ENCODE measurements at regions not wholly inside any gene's neighbourhood (a gene's known extent, or its start where the extent isn't known, plus 50 kb on each side); places are given as distances from the start of the nearest gene placed in this dataset.
A peak's percentile ranks its signal among the peaks of the same experiment; 100 is the strongest.
"Not testable (repeated sequence)": the region's sequence is repeated elsewhere in the genome, so short reads cannot be mapped to it uniquely, and the experiment has no call there.

DNA sequence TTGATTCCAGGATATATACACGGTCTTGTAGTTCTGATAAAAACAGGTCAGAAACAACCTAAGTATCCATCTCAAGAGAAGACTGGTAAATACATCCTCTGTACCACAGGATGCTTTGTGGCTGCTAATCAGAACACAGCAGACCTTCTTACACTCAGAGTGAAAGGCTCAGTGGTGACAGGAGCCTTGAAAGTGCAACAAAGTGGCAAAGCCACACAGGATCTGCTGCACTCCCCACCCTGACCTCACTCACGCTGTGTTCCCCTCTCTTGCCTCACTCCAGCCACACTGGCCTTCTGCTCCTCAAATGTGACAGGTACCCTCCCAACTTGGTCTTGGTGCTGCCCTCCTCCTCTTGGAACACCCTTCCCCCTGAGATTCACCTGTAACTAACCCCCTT, 98.1 kb upstream of the GRIP1 start:
- peak in 1 of 2 experiments; percentile 4 for DNase-seq

DNA sequence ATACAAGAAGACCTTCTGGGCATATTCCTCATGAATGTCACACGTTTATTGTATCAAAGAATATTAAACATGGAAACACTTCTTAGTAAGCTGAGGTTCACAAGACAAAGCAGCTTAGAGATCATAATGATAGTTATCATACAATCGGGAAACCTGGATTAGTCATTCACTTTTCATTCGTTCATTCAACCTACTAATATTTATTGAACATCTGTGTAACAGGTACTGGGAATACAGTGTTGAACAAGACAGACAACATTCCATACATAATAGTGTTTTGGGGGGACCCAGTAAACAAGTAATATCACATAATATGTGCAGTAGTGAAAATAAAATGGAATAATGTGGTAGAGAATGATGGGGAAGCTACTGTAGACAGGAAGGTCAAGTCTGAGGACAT, 100.6 kb upstream of the GRIP1 start:
- no peak for DNase-seq

DNA sequence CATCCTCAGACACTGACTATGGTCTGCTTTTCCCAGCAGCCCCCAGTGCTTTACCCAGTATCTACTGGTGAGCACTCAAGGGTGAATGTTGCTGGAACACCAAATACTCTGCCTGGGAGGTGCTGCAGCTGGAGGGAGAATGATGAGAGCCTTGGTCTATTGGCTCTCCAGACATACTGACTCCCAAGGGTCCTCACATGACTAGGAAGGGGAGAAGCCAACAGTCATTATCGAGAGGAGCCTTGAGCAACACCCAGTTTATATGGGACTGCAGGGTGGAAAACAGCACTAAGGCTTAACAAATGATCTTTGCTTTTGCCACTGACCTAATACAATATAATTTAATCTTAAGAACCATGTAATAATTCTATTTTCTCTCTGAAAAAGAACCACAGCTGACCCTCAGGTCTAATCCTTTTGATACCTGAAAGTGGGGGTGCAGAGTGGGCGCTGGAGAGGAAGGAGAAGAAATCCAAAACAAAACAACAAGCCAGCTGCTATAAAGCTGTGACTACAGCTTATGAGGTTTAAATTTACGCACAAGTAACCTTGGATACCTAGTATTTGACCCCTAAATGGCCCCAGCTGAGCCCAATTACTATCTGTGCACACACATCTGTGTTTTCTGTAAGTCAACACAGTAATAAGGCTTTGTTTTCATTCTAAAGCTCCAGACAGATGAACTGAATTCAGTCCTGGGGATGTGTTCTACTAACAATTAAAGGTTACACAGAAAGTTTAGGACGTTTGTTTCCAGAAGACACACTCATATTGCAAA, 107.8 kb upstream of the GRIP1 start:
- DNase-seq = no peak

DNA sequence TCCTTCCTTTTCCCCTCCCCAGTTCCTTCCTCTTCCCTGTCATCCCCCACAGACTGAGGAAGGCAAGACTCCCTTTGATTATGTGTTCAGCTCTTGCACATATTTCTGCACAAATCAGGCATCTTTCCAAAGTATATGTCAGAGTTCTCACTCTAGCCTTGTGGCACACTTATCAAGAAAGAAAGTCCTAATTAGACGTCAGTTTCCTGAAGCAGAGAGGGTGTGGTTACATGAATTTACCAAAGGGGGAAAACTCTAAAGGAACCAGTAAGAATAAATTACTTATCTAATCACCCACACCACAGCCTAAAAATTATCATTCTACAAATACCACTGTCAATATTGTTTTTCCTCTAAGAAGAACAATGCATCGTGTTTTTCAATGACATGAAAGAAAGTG, 120.7 kb upstream of the GRIP1 start:
- no peak for DNase-seq

DNA sequence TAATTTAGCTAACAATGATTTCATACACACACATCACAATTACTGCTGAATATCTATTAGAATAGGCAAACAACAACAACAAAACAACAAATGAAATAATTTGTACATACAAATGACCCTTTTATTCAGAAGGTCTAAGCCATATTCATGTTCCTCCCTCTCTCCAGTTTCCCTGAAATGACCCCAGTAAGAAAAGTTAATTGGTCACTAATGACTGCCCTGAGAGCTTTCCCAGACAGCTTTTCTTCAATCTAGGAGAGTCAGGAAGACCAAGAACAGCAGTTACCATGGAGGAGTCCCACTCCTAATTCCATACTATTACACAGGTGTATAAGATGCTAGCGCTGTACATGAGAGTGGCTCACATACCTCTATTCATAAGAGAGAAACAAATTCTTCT, 121.2 kb upstream of the GRIP1 start:
- no peak for DNase-seq

DNA sequence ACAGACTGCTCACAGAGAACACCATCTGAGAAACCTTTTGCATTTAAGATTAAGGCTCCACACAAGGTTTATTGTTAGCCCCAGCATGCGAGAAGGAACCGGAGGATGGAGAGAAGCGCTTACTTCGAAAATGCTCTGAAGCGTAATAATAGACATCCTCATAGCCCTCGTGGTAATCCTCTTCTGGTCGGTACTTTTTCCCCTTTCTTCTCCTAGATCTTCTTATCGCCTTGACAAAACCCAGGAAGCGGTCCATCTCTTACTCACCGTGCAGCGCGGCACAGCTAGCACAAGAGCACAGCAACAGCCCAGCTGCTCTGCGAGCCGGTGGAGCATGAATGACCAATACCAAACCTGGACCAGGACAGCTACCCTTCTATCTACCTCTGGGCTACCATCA, 125.1 kb upstream of the GRIP1 start:
- DNase-seq = no peak

DNA sequence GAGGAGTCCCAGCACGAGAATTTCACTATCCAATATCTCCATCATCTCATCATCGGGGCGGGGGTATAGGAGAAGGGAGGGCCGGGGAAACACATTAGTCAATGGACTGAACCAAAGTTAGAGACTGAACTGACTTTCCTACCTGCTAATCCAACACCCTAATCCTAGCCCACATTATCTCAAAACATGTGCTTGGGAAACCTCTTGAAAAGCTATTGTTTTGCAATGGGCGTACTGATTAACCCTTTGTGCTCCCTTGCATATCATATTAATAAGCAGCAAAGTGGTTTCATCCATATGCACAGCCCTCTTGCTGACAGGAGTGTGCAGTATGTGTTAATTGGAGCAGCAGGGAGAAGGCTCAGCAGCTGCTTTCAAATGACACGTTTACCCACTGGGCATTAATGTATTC, 125.7 kb upstream of the GRIP1 start:
- no peak for DNase-seq

DNA sequence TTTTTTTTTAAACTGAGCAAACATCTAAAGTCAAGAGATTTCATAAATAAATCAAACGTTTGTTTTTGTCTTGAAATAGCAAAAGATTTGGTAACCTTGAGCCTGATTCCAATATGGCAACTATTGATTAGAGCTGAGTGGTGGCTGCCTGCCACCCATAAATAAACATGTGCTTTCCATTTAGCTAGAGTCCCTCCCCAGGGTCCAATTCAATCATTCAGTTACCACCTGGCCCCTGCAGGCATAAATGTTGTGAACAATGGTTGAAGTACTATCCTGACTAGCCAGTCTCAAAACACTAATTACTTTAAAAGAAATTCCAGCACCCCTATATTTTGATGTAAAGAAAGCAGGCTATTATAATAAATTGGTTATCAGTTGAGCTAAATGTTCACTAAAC, 129.7 kb upstream of the GRIP1 start:
- DNase-seq = no peak

DNA sequence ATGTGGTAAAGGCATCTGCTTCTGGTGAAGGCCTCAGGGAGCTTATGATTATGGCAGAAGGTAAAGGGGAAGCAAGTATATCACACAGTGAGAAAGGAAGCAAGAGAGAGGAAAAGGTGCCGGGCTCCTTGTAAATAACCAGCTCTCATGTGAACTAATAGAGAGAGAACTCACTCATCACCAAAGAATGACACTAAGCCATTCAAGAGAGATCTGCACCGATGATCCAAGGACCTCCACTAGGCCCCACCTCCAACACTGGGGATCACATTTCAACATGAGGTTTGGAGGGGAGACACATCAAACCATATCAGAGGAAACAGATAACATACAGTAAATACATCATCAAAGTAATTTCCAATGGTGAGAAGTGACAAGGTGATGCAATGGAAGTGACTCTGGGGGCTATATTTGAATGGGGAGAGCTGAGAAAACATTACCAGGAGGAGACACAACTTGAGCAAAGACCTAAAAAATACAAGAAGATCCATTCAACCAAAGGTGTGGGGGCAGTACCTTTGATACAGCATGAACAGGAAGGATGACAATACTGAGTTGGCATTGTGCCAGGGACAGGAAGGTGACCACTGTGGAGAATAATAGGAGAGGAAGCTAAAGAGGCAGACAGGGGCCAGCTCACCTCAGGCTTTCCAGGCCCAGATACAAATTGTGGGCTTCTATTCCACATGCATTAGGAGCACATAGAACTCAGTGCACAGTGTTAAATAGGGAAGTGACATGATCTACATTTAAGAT, 134.4 kb upstream of the GRIP1 start:
- DNase-seq = no peak

DNA sequence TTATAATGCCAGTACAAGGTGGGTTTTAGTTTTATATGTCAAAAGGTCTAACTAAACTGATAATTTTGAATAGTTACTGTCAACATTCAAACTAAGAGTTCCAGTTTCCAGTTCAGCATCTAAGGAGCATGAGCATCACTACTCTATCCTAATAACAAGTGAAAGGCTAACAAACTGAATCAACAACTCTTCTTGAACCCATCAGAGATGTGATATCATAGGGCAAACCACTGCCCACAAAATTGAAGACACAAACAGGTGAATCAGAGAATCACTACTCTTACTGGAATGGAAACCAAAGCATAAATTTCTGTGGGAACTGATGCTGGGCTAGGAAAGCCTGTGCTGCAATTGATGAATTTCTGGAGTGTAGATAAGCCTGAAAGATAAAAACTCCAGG, 140.7 kb upstream of the GRIP1 start:
- no peak for DNase-seq

DNA sequence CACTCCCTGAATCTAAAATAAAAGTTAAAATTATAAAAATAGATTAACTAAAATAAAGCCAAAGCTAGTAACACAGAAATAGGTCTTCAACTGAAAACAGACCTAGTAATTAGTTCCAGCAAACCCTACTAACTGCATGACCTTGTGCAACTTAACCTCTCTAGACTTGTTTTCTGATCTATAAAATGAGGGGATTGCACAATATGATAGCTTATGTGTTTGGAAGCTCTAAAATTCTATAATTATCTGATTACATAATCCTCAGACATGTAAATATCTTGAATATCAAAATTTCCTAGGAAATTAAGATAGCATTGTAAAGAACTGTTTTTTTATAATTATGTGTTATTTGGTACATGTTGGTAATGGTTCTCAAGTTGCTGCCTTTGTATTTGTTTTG, 144.1 kb upstream of the GRIP1 start:
- no peak for DNase-seq

DNA sequence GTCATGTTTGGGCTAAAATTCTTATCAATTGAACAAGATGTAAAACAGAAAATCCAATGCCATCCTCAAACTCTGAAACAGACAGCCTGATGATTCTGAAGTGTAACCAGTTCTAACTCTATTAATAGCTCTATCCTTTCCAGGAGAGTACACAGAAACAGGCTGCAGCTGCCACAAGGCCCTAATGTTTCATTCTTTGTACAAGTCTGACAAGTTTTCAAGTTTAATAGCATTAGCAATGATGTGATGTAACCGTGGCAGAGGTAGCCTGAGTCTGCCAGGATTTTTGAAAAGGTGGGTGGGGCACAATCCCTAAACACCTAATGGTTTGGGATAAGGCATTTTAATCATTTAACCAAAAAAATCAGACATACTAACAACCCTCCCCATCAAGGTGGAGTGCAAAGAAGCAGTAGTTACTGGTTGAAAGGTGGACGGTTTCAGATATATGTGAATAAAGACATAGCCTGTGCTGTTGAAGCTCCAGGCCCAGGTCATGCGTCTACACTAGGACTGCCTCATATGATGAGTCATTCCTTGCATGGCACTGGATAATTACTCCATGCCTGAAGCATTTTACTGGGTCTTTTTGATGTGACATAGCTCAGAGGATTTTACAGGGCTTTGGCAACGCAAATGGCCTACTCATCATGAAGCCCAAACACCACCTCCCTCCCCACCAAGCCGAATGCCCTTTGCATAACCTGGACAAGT, 145.1 kb upstream of the GRIP1 start:
- no peak for DNase-seq

DNA sequence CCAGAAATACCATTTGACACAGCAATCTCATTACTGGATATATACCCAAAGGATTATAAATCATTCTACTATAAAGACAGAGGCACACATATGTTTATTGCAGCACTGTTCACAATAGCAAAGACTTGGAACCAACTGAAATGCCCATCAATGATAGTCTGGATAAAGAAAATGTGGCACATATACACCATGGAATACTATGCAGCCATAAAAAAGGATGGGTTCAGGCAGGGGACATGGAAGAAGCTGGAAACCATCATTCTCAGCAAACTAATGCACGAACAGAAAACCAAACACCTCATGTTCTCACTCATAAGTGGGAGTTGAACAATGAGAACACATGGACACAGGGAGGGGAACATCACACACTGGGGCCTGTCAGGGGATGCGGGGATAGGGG, 147.0 kb upstream of the GRIP1 start:
- not testable (repeated sequence) for DNase-seq

DNA sequence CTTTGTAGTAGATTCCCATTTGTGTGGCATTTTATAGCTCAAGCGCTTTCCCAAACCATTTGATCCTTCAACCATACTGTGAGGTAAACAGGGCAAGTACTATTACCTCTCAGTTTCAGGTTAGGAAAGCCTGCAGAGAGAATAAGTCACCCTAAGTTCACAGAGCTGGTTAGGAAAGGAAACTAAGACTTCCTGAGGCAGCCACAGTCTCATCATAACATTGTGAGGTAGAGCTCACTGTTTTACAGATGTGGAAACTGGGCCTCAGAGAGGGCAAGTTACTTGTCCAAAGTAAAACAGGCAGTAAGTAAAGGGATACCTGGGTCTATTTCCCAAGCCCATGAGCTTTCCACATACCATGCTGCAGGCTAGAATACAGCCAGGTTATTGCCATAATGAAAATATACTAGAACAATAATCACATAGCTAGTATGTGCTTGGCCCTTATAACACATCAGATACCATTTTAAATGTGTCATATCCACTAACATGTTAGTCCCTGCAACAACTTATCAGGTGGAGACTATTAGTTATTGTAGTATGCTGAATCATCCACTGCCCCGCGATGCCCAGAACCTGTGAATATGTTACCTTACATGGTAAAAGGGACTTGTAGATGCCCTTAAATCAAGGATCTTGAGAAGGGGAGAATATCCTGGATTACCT, 150.9 kb upstream of the GRIP1 start:
- DNase-seq = no peak

DNA sequence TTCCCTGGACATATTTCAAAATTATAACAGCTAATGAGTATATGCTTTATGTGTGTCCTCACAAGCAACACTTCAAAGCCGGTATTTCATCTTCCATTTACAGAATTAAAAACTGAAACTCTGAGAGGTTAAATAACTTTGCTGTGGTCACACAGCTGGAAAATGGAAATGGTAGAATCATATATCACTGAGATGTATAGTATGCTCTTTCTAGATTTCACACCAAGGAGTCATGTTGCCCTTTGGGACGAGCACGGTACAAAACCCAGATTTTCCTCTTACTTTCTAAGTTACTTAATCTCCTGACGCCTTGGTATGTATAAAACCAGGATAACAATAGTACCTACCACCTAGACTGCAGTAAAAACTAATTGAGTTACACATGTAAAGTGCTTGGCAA, 152.6 kb upstream of the GRIP1 start:
- no peak for DNase-seq

DNA sequence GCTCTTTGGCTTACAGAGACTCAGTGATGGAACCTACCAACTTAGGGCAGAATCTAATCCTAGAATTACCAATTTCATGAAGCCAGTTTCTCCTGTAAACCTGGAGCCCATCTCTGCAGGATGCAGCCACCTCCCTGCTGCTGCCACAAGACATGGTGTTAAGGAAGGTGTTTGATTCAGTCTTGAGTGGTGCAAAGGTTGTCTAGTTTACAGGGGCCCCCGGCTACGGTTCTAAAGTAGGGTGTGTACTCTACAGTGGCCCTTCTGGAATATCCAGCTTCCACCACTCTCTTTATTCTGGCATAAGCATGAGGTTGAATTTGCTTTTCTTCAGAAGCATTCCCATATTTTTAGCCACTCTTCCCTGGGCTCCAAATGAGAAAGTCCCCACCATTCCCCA, 154.1 kb upstream of the GRIP1 start:
- DNase-seq = no peak

DNA sequence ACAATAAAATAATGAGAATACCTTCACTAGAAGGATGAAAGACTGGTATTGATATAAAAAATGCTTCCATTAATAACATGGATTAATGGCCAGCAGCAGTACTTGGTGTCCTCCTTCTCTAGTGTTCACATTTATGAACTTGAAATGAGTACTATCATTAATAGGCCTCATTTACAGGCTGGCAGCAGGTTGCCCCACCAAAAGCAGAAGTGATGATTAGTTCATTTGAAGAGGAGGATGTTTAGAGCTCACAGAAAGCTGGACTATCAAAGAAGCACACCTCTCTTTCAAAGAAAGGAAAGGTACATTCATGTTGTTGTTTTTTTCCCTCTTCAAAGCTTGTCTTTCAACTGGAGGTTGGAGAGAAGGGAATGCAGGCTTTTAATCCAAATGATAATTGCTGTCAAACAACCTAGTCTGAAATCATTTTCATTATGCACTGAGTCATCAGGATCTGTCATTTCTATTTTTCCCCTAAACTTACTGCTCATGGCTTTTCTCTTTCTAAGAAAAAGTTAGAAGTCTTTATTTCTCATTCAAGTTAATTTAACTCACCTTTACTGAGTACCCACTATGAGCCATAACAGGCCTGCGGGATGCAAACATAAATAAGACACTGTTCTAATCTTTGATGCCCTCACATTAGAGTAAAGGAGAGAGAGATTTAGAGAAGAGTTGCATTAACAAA, 157.9 kb upstream of the GRIP1 start:
- DNase-seq = no peak

DNA sequence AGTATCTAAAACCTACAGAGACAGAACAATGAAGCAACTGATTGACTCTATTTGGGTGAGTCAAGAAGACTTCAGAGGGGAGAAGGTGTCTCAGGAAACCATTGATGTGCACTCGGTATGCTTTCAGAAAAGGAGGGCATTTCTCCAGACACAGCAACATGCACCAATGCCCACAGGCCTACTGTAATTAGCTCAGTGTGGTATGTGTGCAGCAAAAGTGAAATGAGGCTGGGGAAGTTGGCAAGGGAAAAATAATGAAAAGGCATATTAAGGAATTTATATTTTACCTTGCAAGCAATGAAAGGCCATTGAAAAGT, 158.4 kb upstream of the GRIP1 start:
- DNase-seq = no peak

DNA sequence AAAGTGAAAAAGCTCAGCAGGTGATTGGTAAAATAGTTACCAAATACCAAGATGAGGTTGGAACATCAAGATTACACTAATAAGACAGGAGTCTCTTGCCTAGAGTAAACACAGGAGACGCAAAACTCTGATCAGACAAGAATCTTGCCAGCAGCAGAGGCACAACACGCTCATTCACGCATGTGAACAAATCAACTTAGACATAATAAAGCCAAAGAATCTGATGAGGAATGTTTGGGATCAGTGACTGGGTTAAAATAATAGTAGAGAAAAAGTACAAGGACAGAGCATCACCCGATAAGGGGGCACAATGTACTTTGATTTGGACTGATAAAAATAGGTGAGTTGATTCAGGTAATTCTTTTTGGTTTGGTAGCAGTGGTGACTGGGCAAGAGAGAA, 159.5 kb upstream of the GRIP1 start:
- no peak for DNase-seq

DNA sequence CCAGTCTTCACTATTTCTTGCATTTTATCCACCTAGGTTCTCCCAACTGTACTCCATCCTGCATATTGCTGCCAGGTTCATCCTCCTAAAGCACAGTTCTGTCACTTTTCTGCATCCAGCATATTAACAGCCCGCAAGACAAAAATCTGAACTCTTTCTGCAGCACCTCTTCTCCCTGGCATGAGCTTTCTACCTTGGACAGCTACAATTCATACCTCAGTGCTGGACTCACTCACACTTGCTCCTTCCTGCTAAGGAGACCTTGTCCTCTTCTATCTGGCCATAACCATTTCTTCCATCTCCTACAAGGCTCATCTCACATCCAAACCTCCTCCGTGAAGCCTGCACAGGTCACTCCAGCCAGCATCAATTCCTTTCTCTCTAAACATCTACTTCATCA, 170.1 kb upstream of the GRIP1 start:
- no peak for DNase-seq

DNA sequence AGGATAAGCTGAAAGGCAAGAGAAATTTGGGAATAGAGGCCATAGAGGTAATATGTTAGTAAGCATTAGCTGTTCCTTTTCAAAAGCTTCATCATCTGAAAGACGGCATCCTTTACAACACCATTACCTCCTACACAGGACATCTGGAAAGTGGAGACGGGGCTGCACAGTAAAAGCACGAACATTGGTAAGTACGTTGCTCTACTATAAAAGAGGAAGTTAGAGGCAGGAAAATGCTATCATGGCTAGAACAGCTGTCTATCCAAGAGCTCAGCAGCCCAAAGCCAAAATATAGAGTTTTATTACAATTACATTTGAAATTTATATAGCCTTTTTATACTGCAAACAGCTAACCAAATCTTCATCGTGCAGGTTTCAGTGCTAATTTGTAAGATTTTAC, 172.3 kb upstream of the GRIP1 start:
- DNase-seq = no peak

DNA sequence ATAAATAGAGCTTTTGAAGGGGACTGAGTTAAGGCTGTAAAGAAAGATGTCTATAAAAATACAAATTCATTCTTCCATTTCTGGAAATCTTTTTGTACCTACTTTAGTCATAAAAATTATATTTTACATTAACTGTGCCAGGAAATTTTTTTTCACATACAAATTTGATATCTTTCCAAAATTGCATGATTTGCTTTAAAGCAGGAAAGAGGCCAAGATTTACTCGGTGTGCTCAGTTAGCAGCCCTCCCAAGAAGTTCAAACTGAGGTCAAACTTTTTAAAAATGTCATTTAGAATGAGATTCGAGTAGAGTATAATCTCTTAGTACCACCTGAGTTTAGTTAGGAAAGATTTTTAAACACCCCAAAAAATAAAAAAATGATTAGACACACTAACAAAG, 173.2 kb upstream of the GRIP1 start:
- no peak for DNase-seq

DNA sequence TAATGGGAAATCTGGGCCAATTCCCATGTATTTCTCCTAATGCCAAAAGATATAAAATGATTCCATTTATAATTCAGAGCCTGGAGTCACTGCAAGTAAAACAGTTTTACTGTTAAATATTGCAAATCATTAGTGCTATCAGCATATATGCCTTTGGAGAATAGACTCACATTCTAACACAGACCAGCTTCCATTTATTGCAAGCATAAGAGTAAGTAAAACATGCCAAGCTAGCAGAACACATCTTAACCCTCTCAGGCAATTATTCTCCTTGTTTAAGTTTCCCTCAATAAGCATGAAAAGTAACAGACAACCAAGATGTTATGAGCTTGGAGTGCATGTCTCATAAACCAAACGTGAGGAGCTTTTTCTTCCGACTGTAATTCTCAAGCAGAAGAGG, 173.9 kb upstream of the GRIP1 start:
- DNase-seq = no peak

Measured in stimulated activated CD4-positive, alpha-beta T cell treated with anti-CD3 and anti-CD28 coated beads, Interleukin-4, amount 100 ng/mL, for 4 hours (primary cell).